Tibial nerve (tissue), 4 donors: ENCODE measurements at regions not wholly inside any gene's neighbourhood (a gene's known extent, or its start where the extent isn't known, plus 50 kb on each side); places are given as distances from the start of the nearest gene placed in this dataset.

Experiments
- DNase-seq, 2 donors: peaks; one replicate each; pipeline ENCODE4 v3.0.0-alpha.2; 2019; ENCODE audit warnings: low spot score in 2 of 2
- H3K27ac ChIP-seq, 4 donors: fragments of 200-600 bp; sonication (generic) in 3 of 4; one replicate each; pipeline ENCODE4 v1.5.1; 2017 to 2019; ENCODE audit warnings: mild to moderate bottlenecking in 1 of 4
- H3K27me3 ChIP-seq, 2 donors: fragments of 200-600 bp; sonication (generic) in 1 of 2; one replicate each; pipeline versions ENCODE4 v1.5.1 to v1.6.0; 2017 to 2019
- H3K36me3 ChIP-seq, 3 donors: fragments of 200-600 bp; sonication (generic); one replicate each; pipeline ENCODE4 v1.5.1; 2018 to 2019
- H3K4me1 ChIP-seq, 4 donors: fragments of 200-600 bp; sonication (generic) in 3 of 4; one replicate each; pipeline ENCODE4 v1.5.1; 2017 to 2019
- H3K4me3 ChIP-seq, 4 donors: fragments of 200-600 bp; sonication (generic) in 3 of 4; one replicate each; pipeline ENCODE4 v1.5.1; 2017 to 2019; ENCODE audit warnings: mild to moderate bottlenecking in 1 of 4, moderate library complexity in 1 of 4
- H3K9me3 ChIP-seq, 4 donors: fragments of 200-600 bp; sonication (generic) in 3 of 4; one replicate each; pipeline ENCODE4 v1.5.1; 2017 to 2019
- EP300 ChIP-seq, 2 donors: sonication (generic); formaldehyde crosslinking; IDR thresholded peaks; one replicate each; pipeline ENCODE4 v1.6.1; 2017; ENCODE audit warnings: antibody characterized with exemption in 2 of 2, mild to moderate bottlenecking in 1 of 2
- POLR2A ChIP-seq, 2 donors: fragments of 450-650 bp; IDR thresholded peaks; one replicate each; pipeline ENCODE4 v1.6.1; 2017; ENCODE audit warnings: antibody characterized with exemption in 2 of 2, mild to moderate bottlenecking in 2 of 2, moderate library complexity in 2 of 2
- WGBS, 2 donors: methylation state at CpG; one replicate each; pipeline ENCODE4 v1.1.5; 2018; 5-methylcytosine and 5-hydroxymethylcytosine counted together
- TF ChIP-seq, protein P1 (sequence below), 5 experiments: fragments of 200-600 bp in 3 of 5; fragments of 450-650 bp in 2 of 5; sonication (generic) in 3 of 5; IDR thresholded peaks; one replicate each; pipeline ENCODE4 v1.5.1; 2016 to 2019; ENCODE audit warnings: antibody characterized with exemption in 5 of 5, mild to moderate bottlenecking in 3 of 5, moderate library complexity in 2 of 5

- WGBS, 2 donors: 39 to 51% methylated on average over 2 of the region's 2 CpGs
- Histone ChIP-seq H3K27ac (no peak overlapping the region), H3K27me3 (no peaks in the 10 kb centered on the region), H3K36me3 (no peaks in the 10 kb centered on the region), H3K4me1 (no peaks in the 10 kb centered on the region), H3K9me3 (no peaks in the 10 kb centered on the region), H3K4me3 (no peak overlapping the region)
- no peak for TF ChIP-seq EP300 (IDR thresholded peaks at IDR 0.05)
- TF ChIP-seq, protein P1, sequence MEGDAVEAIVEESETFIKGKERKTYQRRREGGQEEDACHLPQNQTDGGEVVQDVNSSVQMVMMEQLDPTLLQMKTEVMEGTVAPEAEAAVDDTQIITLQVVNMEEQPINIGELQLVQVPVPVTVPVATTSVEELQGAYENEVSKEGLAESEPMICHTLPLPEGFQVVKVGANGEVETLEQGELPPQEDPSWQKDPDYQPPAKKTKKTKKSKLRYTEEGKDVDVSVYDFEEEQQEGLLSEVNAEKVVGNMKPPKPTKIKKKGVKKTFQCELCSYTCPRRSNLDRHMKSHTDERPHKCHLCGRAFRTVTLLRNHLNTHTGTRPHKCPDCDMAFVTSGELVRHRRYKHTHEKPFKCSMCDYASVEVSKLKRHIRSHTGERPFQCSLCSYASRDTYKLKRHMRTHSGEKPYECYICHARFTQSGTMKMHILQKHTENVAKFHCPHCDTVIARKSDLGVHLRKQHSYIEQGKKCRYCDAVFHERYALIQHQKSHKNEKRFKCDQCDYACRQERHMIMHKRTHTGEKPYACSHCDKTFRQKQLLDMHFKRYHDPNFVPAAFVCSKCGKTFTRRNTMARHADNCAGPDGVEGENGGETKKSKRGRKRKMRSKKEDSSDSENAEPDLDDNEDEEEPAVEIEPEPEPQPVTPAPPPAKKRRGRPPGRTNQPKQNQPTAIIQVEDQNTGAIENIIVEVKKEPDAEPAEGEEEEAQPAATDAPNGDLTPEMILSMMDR (IDR thresholded peaks at IDR 0.05): no peak
- TF ChIP-seq POLR2A (IDR thresholded peaks at IDR 0.05): no peak
- DNase-seq: no peak
Observed at GRCh38 chr7:41197769-41198168, 505.1 kb downstream of the INHBA start.

- no peaks in the 10 kb centered on the region for H3K27me3 ChIP-seq
- 74 to 81% methylated on average over 6 of the region's 6 CpGs for WGBS, 2 donors
- no peak overlapping the region for H3K4me3 ChIP-seq
- H3K27ac ChIP-seq: no peak overlapping the region
- DNase-seq: no peak
- H3K36me3 ChIP-seq: no peaks in the 10 kb centered on the region
- H3K4me1 ChIP-seq: no peaks in the 10 kb centered on the region
- TF ChIP-seq, protein P1 (IDR thresholded peaks at IDR 0.05): no peak
- TF ChIP-seq POLR2A (IDR thresholded peaks at IDR 0.05): no peak
- TF ChIP-seq EP300 (IDR thresholded peaks at IDR 0.05): no peak
- no peaks in the 10 kb centered on the region for H3K9me3 ChIP-seq
Observed at GRCh38 chr7:41193738-41194282, 509.1 kb downstream of the INHBA start.

GRCh38 chr7:41190581-41190980 is 512.3 kb downstream of the INHBA start:
- H3K4me3 ChIP-seq: no peak overlapping the region
- H3K4me1 ChIP-seq: no peaks in the 10 kb centered on the region
- TF ChIP-seq POLR2A (IDR thresholded peaks at IDR 0.05): no peak
- no peak for TF ChIP-seq EP300 (IDR thresholded peaks at IDR 0.05)
- TF ChIP-seq, protein P1 (IDR thresholded peaks at IDR 0.05): no peak
- H3K36me3 ChIP-seq: no peaks in the 10 kb centered on the region
- no peaks in the 10 kb centered on the region for H3K9me3 ChIP-seq
- no peak for DNase-seq
- 46 to 71% methylated on average over 2 of the region's 2 CpGs for WGBS, 2 donors
- no peak overlapping the region for H3K27ac ChIP-seq
- no peaks in the 10 kb centered on the region for H3K27me3 ChIP-seq

DNA sequence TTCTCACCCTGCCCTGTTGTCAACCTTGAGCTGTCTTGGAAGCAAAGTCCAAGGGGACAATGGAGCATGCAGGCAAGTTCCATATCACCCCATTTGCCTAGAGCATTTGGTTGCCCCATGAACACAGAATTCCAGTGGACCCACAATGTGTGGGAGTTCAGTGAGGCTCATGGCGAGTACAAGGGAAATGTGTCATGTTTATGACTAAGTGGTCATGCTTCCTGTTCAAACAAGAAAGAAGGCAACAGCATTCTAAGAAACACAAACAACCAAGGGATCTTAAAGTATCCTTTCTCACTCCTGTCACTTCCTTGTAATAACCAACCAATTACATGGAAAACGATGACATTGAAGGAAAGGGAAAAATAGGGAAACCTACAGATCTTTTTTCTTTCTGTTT is 513.0 kb downstream of the INHBA start:
- no peak for DNase-seq
- Histone ChIP-seq H3K9me3 (no peaks in the 10 kb centered on the region), H3K36me3 (no peaks in the 10 kb centered on the region), H3K4me3 (no peak overlapping the region), H3K27ac (no peak overlapping the region), H3K27me3 (no peaks in the 10 kb centered on the region), H3K4me1 (no peaks in the 10 kb centered on the region)
- TF ChIP-seq POLR2A (IDR thresholded peaks at IDR 0.05): no peak
- TF ChIP-seq, protein P1 (IDR thresholded peaks at IDR 0.05): no peak
- TF ChIP-seq EP300 (IDR thresholded peaks at IDR 0.05): no peak
- WGBS, 2 donors: 38 to 49% methylated on average over 2 of the region's 2 CpGs

- Histone ChIP-seq H3K4me3 (no peak overlapping the region), H3K9me3 (no peaks in the 10 kb centered on the region), H3K27me3 (no peaks in the 10 kb centered on the region), H3K27ac (no peak overlapping the region), H3K36me3 (no peaks in the 10 kb centered on the region), H3K4me1 (no peaks in the 10 kb centered on the region)
- DNase-seq: no peak
- TF ChIP-seq POLR2A (IDR thresholded peaks at IDR 0.05) (no peak), EP300 (IDR thresholded peaks at IDR 0.05) (no peak)
- 54 to 60% methylated on average over 8 of the region's 8 CpGs for WGBS, 2 donors
Observed at GRCh38 chr7:41188163-41189130, 514.4 kb downstream of the INHBA start.
